Heart left ventricle (tissue), 13 donors: ENCODE measurements at regions not wholly inside any gene's neighbourhood (a gene's known extent, or its start where the extent isn't known, plus 50 kb on each side); places are given as distances from the start of the nearest gene placed in this dataset.

Experiments used
- POLR2A ChIP-seq, 2 donors: fragments of 450-650 bp; IDR thresholded peaks; one replicate each; pipeline ENCODE4 v1.6.1; 2017; ENCODE audit warnings: antibody characterized with exemption in 2 of 2, mild to moderate bottlenecking in 2 of 2, moderate library complexity in 2 of 2
- TF ChIP-seq, protein P1 (sequence below), 12 donors: fragments of 200-600 bp; sonication (generic) in 4 of 12; IDR thresholded peaks; one replicate each; pipeline versions ENCODE4 v1.5.0 to v1.8.0; 2018 to 2022; ENCODE audit warnings: antibody characterized with exemption in 12 of 12, mild to moderate bottlenecking in 5 of 12
- donor health status: ischemic (EF 13 %, LVEDD 7.1; RV severe dilation, severe dysfunction).
- donor health status: DM: no; HTN: yes; CAD: no.
- donor health status: DM: no; HTN: no; CAD: no.
- donor health status: ischemic (EF 25% LVEDD 6.9; RV normal size, moderate dysfunction).
- donor health status: ischemic (EF 25% LVEDD 5.7; RV mildly dilated, moderate dysfunction).
- donor health status: ischemic (EF 35%, LVEDD 5.7; RV mildly dilated, moderate dysfunction).
- donor health status: nonischemic (EF 11% LVEDD 7.7; RV severe dilation, severe dysfunction).
- donor health status: DM: yes; HTN: yes; CAD: no.
- donor health status: PGD.
- donor health status: ischemic (EF 29% LVEDD 5.4; RV normal size, mild dysfunction).
- donor health status: nonischemic (EF 23%, LVEDD 6.1; RV moderate dilation, normal function).

GRCh38 chr21:34227386-34227852 lies 136.4 kb upstream of the KCNE2 start:
- TF ChIP-seq POLR2A (IDR thresholded peaks at IDR 0.05), result no peak
- TF ChIP-seq, protein P1, sequence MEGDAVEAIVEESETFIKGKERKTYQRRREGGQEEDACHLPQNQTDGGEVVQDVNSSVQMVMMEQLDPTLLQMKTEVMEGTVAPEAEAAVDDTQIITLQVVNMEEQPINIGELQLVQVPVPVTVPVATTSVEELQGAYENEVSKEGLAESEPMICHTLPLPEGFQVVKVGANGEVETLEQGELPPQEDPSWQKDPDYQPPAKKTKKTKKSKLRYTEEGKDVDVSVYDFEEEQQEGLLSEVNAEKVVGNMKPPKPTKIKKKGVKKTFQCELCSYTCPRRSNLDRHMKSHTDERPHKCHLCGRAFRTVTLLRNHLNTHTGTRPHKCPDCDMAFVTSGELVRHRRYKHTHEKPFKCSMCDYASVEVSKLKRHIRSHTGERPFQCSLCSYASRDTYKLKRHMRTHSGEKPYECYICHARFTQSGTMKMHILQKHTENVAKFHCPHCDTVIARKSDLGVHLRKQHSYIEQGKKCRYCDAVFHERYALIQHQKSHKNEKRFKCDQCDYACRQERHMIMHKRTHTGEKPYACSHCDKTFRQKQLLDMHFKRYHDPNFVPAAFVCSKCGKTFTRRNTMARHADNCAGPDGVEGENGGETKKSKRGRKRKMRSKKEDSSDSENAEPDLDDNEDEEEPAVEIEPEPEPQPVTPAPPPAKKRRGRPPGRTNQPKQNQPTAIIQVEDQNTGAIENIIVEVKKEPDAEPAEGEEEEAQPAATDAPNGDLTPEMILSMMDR (IDR thresholded peaks at IDR 0.05), result no peak
